Epithelial cell of esophagus (primary cell): ENCODE measurements at regions not wholly inside any gene's neighbourhood (a gene's known extent, or its start where the extent isn't known, plus 50 kb on each side); places are given as distances from the start of the nearest gene placed in this dataset.
A peak's percentile ranks its signal among the peaks of the same experiment; 100 is the strongest.

Experiments
- DNase-seq: peaks from one replicate; pipeline ENCODE4 v3.0.0; 2010; ENCODE audit warnings: low read depth
- H3K4me3 ChIP-seq: 2 replicates; pipeline ENCODE4 v1.5.1; 2011; ENCODE audit warnings: mild to moderate bottlenecking, low read length, control low read depth
- TF ChIP-seq, protein P1 (sequence below): IDR thresholded peaks from 2 replicates; pipeline ENCODE4 v1.5.1; 2011; ENCODE audit warnings: low read depth, mild to moderate bottlenecking, low read length, control low read depth, inconsistent platforms; ENCODE audit not compliant: insufficient read depth; ENCODE audit errors: missing control alignments

DNA sequence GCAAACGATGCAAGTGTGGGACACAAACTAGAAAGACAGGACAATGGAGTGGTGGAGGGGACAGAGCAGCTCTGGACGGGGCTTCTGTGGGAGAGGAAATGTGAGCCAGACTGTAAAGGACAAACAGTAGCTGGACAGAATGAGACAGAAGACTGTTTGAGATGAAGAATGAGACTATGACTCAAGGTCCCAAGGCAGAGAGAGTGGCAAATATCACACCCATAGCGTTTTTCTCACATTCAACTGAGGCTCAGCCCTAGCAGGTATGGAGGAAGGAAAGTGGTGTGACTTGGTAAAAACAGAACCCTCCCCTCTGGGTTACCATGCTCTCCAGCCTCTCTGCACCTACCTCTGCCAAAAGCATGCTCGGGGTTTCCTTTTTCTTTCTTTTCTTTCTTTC is 96.5 kb downstream of the RPL27A start:
- no peak overlapping the region for H3K4me3 ChIP-seq
- DNase-seq, result peak; percentile 52

DNA sequence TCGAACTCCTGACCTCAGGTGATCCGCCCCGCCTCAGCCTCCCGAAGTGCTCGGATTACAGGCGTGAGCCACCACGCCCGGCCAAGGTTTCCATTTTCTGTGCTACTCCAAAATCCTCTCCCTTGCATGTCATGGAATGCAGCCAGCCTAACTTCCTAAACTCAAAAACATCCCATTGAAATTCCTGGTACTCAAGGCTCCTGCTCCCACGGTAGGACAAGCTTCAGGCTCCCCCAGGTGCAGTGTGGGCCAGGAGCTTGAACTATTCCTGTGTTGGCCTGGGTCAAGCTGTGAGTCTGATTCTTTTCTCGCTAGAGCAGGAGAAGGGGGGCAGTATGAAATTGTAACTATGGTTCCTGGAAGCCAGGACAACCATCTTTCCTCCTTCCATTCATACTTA is 97.1 kb downstream of the RPL27A start:
- DNase-seq, result no peak
- TF ChIP-seq, protein P1, sequence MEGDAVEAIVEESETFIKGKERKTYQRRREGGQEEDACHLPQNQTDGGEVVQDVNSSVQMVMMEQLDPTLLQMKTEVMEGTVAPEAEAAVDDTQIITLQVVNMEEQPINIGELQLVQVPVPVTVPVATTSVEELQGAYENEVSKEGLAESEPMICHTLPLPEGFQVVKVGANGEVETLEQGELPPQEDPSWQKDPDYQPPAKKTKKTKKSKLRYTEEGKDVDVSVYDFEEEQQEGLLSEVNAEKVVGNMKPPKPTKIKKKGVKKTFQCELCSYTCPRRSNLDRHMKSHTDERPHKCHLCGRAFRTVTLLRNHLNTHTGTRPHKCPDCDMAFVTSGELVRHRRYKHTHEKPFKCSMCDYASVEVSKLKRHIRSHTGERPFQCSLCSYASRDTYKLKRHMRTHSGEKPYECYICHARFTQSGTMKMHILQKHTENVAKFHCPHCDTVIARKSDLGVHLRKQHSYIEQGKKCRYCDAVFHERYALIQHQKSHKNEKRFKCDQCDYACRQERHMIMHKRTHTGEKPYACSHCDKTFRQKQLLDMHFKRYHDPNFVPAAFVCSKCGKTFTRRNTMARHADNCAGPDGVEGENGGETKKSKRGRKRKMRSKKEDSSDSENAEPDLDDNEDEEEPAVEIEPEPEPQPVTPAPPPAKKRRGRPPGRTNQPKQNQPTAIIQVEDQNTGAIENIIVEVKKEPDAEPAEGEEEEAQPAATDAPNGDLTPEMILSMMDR, result no peak
- no peak overlapping the region for H3K4me3 ChIP-seq

More for the DNA sequence above, 96.5 kb downstream of the RPL27A start:
- TF ChIP-seq, protein P1, result no peak

DNA sequence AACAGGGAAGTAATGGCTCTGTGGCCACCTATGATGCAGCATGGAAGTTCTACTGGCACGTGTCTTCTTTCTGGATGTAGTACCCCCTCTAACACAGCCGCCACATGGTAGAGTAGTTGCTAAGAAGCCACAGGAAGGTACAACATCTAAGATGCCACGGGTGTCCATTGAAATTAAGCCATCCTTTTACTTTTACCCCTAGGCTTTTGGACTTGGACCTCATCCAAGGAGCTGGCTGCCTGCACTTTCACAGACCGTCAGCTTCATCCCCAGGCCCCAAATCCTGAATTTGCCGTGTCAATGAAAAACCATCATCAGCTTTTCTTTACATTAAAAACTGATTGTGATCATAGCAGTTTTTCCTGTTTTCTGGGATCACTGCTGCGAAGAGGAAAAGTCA is 102.4 kb downstream of the RPL27A start:
- TF ChIP-seq, protein P1, result no peak
- H3K4me3 ChIP-seq, result no peak overlapping the region
- no peak for DNase-seq

DNA sequence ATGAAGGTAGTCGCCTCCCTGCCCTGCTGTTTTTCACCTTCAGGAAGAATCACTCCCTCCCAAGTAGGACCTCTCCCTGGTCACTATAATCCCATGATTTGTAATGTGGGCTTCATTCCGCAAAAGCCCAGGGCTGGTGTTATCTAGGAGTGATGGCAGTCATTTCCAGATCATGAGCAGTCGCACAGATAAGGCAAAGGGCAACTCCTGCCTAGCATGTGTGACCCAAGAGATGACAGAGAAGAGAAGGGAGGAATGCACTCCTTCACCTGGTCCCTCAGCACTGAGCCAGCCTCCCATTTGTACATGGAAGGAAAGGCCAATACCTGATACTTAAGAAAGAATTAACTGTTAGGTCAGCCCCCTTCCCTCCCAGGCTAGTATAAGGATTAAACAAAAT is 102.9 kb downstream of the RPL27A start:
- no peak overlapping the region for H3K4me3 ChIP-seq
- TF ChIP-seq, protein P1, result no peak
- no peak for DNase-seq

DNA sequence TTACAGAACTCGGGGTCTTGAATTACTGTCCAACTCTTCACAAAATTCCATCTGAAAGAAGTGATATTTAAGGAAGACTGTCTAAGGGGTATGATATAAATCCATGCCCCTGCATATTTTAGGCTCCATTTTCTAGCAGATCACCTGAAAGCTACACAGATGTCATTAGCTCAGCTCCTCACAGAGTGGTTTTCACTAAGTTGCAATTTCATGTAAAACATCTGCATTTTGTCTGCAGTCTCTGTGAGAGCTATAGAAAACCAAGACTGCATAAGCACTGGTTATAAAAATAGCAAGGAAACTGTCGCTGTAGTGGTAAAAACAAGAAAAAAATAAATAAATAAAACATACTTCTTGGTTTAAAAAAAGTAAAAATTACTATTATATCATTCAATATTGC is 103.4 kb downstream of the RPL27A start:
- no peak for DNase-seq
- H3K4me3 ChIP-seq, result no peak overlapping the region
- TF ChIP-seq, protein P1, result no peak

DNA sequence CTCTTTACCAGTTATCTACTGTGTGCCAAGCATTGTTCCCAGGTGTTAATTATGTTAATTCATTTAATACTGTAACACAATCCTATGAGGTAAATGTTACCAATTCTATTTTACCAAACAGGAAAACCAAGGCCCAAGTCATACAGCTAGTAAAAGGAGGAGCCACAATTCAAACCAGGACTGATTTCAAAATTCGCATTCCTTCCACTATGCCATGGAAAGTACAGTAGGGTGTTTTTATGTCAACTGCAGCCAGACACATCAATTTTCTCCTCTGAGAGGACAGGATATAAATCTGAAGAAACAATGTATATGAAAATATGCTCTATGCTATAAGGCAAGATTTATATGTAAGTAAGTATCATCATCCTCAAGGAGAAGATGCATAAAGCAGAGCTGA is 104.3 kb downstream of the RPL27A start:
- TF ChIP-seq, protein P1, result peak; percentile 34
- no peak overlapping the region for H3K4me3 ChIP-seq
- DNase-seq, result no peak

DNA sequence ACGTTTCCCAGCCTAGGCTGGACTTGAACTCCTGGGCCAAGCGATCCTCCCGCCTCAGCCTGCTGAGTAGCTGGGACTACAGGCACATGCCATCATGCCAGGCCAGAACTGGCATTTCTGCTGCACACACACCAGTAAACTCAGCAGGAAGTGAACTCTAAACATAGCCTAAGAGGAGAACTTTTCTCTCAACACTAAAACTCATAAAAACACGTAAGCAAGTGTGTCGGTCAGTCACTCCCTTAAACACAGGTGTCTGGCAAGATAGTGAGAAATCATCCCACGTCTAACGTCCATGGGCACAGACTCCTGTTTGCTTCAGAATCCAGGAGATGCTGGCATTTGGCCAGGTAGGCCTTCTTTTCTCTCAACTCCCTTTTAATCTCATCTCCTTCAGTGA is 104.8 kb downstream of the RPL27A start:
- H3K4me3 ChIP-seq, result no peak overlapping the region
- TF ChIP-seq, protein P1, result no peak
- no peak for DNase-seq
